ENCODE measurements at regions not wholly inside any gene's neighbourhood (a gene's known extent, or its start where the extent isn't known, plus 50 kb on each side); places are given as distances from the start of the nearest gene placed in this dataset.

- TF ChIP-seq CTCF (IDR thresholded peaks at IDR 0.05) (no peak), POLR2A (IDR thresholded peaks at IDR 0.05) (no peak)
Measured at GRCh38 chr6:169960521-169960885, 209.1 kb downstream of the ERMARD start.

Data from testis (tissue), 2 donors.